Stomach (tissue), 4 donors: ENCODE measurements at regions not wholly inside any gene's neighbourhood (a gene's known extent, or its start where the extent isn't known, plus 50 kb on each side); places are given as distances from the start of the nearest gene placed in this dataset.

ENCODE experiments used
- POLR2A ChIP-seq, 4 donors: fragments of 450-650 bp; IDR thresholded peaks; one replicate each; pipeline ENCODE4 v1.6.1; 2016; ENCODE audit warnings: antibody characterized with exemption in 4 of 4, control low read depth in 2 of 4, mild to moderate bottlenecking in 1 of 4, moderate library complexity in 1 of 4
- POLR2AphosphoS5 ChIP-seq, 3 donors: sonication (generic); formaldehyde crosslinking; IDR thresholded peaks; one replicate each; pipeline ENCODE4 v1.6.1; 2016; ENCODE audit warnings: antibody characterized with exemption in 3 of 3
- TF ChIP-seq, protein P1 (sequence below), 7 experiments: fragments of 450-650 bp in 4 of 7; fragments of 200-600 bp in 3 of 7; sonication (generic) in 3 of 7; IDR thresholded peaks; one replicate each; pipeline ENCODE4 v1.5.1; 2016 to 2019; ENCODE audit warnings: antibody characterized with exemption in 7 of 7, control low read depth in 2 of 7, mild to moderate bottlenecking in 1 of 7

GRCh38 chr17:72304859-72305258, 184.0 kb downstream of the SOX9 start:
- TF ChIP-seq POLR2A (IDR thresholded peaks at IDR 0.05) = no peak
- TF ChIP-seq, protein P1, sequence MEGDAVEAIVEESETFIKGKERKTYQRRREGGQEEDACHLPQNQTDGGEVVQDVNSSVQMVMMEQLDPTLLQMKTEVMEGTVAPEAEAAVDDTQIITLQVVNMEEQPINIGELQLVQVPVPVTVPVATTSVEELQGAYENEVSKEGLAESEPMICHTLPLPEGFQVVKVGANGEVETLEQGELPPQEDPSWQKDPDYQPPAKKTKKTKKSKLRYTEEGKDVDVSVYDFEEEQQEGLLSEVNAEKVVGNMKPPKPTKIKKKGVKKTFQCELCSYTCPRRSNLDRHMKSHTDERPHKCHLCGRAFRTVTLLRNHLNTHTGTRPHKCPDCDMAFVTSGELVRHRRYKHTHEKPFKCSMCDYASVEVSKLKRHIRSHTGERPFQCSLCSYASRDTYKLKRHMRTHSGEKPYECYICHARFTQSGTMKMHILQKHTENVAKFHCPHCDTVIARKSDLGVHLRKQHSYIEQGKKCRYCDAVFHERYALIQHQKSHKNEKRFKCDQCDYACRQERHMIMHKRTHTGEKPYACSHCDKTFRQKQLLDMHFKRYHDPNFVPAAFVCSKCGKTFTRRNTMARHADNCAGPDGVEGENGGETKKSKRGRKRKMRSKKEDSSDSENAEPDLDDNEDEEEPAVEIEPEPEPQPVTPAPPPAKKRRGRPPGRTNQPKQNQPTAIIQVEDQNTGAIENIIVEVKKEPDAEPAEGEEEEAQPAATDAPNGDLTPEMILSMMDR (IDR thresholded peaks at IDR 0.05) = no peak
- TF ChIP-seq POLR2AphosphoS5 (IDR thresholded peaks at IDR 0.05) = no peak
